K562 (cell line): ENCODE measurements at regions not wholly inside any gene's neighbourhood (a gene's known extent, or its start where the extent isn't known, plus 50 kb on each side); places are given as distances from the start of the nearest gene placed in this dataset.
A peak's percentile ranks its signal among the peaks of the same experiment; 100 is the strongest.
"Not testable (repeated sequence)": the region's sequence is repeated elsewhere in the genome, so short reads cannot be mapped to it uniquely, and the experiment has no call there.

Source experiments
- ATAC-seq: fragments of 200-7000 bp; cut with Tn5 transposase; 3 replicates; pipeline ENCODE4 v1.9.1; 2020; ENCODE audit warnings: moderate library complexity
- BruUV-seq: library from RNA; stranded (reverse); fragments of 400-500 nt; replicated peaks from 2 replicates; lab custom pipeline; 2021; lab: Mats Ljungman, UMichigan
- CTCF ChIA-PET: fragments of 300-600 bp; formaldehyde crosslinking; extraction: SDS; loops from one replicate; lab custom pipeline; 2021; ENCODE audit warnings: low intra/inter-chr PET ratio; lab: Yijun Ruan, JAX
- POLR2A ChIA-PET: fragments of 300-600, 350-650 bp; sonication (Branson Sonifier 250); formaldehyde crosslinking; extraction: SDS; loops from one replicate; lab custom pipeline; 2021; ENCODE audit warnings: antibody characterized with exemption, inconsistent platforms; lab: Yijun Ruan, JAX
- DNase-seq, 4 experiments: peaks; one replicate each; pipeline versions ENCODE4 v3.0.0 to v3.0.0-alpha.2; 2011 to 2018; ENCODE audit warnings: low spot score in 3 of 4, mixed read lengths in 3 of 4; ENCODE audit errors: extremely low read depth in 1 of 4
- FAIRE-seq: peaks from 2 replicates; lab custom pipeline; 2011; peaks lifted over from hg19 to GRCh38; lab: Jason Lieb, UNC
- H2AFZ ChIP-seq: 2 replicates; pipeline ENCODE4 v1.6.0; 2011; ENCODE audit warnings: low read depth, low read length, control low read depth, inconsistent platforms
- H3K27ac ChIP-seq: fragments of 200-600 bp; 3 replicates; pipeline ENCODE4 v1.8.0; 2011; ENCODE audit warnings: low read depth, mild to moderate bottlenecking, control low read depth, inconsistent platforms, low read length, moderate library complexity, mixed read lengths; ENCODE audit errors: extremely low read depth
- H3K27me3 ChIP-seq, 2 experiments: fragments of 300-600 bp in 1 of 2; 2 replicates in 1 of 2; 3 replicates in 1 of 2; pipeline versions ENCODE4 v1.6.0 to v1.8.0; 2011; ENCODE audit warnings: inconsistent platforms in 2 of 2, low read length in 2 of 2, mild to moderate bottlenecking in 1 of 2, mixed read lengths in 1 of 2, moderate library complexity in 1 of 2; ENCODE audit not compliant: control insufficient read depth in 2 of 2, insufficient read depth in 2 of 2
- H3K36me3 ChIP-seq: fragments of 300-600 bp; 3 replicates; pipeline ENCODE4 v1.8.0; 2011; ENCODE audit warnings: mild to moderate bottlenecking, low read length, inconsistent platforms; ENCODE audit not compliant: control insufficient read depth, insufficient read depth
- H3K4me1 ChIP-seq, 2 experiments: fragments of 200-600 bp in 1 of 2; replicated peaks in 1 of 2; 2 replicates in 1 of 2; 3 replicates in 1 of 2; pipeline versions ENCODE4 v1.5.1 to v1.8.0; 2011; ENCODE audit warnings: inconsistent platforms in 2 of 2, low read length in 2 of 2, mild to moderate bottlenecking in 1 of 2, mixed read lengths in 1 of 2, moderate library complexity in 1 of 2; ENCODE audit not compliant: control insufficient read depth in 2 of 2, insufficient read depth in 2 of 2
- H3K4me2 ChIP-seq: 2 replicates; pipeline ENCODE4 v1.6.1; 2011; ENCODE audit warnings: low read length, control low read depth, inconsistent platforms, mixed read lengths; ENCODE audit not compliant: insufficient read depth
- H3K4me3 ChIP-seq: fragments of 200-600 bp; sonication (generic), shearing (Covaris generic); 2 replicates; pipeline ENCODE4 v1.5.1; 2016; ENCODE audit warnings: control low read depth, inconsistent platforms
- H3K79me2 ChIP-seq: fragments of 200-600 bp; 3 replicates; pipeline ENCODE4 v1.8.0; 2011; ENCODE audit warnings: low read length, inconsistent platforms; ENCODE audit not compliant: control insufficient read depth, insufficient read depth
- H3K9ac ChIP-seq, 2 experiments: 2 replicates each; pipeline versions ENCODE4 v1.6.0 to v1.6.1; 2011; ENCODE audit warnings: low read depth in 2 of 2, low read length in 2 of 2, control low read depth in 1 of 2, inconsistent platforms in 1 of 2, mild to moderate bottlenecking in 1 of 2, mixed read lengths in 1 of 2; ENCODE audit not compliant: insufficient read depth in 1 of 2
- H3K9me1 ChIP-seq: one replicate; pipeline ENCODE4 v1.6.0; 2011; ENCODE audit warnings: inconsistent platforms, mild to moderate bottlenecking, low read length, moderate library complexity; ENCODE audit not compliant: control insufficient read depth, insufficient read depth
- H3K9me3 ChIP-seq: replicated peaks from 2 replicates; pipeline ENCODE4 v1.5.1; 2011; ENCODE audit warnings: low read depth, low read length, inconsistent platforms; ENCODE audit not compliant: control insufficient read depth, insufficient read depth
- H4K20me1 ChIP-seq: replicated peaks from 2 replicates; pipeline ENCODE4 v1.6.1; 2011; ENCODE audit warnings: low read length, inconsistent platforms, mixed read lengths; ENCODE audit not compliant: control insufficient read depth, insufficient read depth
- KDM1A ChIP-seq, 2 experiments: fragments of 450-650 bp; IDR thresholded peaks; 2 replicates each; pipeline ENCODE4 v1.6.1; 2016; ENCODE audit warnings: mild to moderate bottlenecking in 2 of 2
- ZNF146 ChIP-seq: IDR thresholded peaks from one replicate; pipeline ENCODE4 v1.6.1; 2018; ENCODE audit warnings: missing compliant biosample characterization; ENCODE audit not compliant: unreplicated experiment
- WGBS: fragments of 100-300 bp; shearing (Covaris generic); methylation state at CpG from one replicate; pipeline ENCODE4 v1.1.6; 2016; ENCODE audit warnings: low coverage, mixed read lengths; ENCODE audit not compliant: insufficient coverage; ENCODE audit errors: missing lambda C conversion rate; 5-methylcytosine and 5-hydroxymethylcytosine counted together
- in situ Hi-C: fragments of 300-500 bp; cut with MboI; formaldehyde crosslinking; loops from 4 replicates; pipeline ENCODE4 v1.15.0; 2018; ENCODE audit warnings: inconsistent platforms, mixed read lengths
- intact Hi-C: fragments of 100-400 bp; cut with micrococcal nuclease; formaldehyde crosslinking; loops from 2 replicates; pipeline ENCODE4 v1.14.2; 2022
- TF ChIP-seq, protein P1 (sequence below), 2 experiments: IDR thresholded peaks; 2 replicates each; pipeline ENCODE4 v1.6.1; 2012; ENCODE audit warnings: improper control_type of control experiment in 2 of 2, low read depth in 2 of 2, low read length in 2 of 2, borderline replicate concordance in 1 of 2

DNA sequence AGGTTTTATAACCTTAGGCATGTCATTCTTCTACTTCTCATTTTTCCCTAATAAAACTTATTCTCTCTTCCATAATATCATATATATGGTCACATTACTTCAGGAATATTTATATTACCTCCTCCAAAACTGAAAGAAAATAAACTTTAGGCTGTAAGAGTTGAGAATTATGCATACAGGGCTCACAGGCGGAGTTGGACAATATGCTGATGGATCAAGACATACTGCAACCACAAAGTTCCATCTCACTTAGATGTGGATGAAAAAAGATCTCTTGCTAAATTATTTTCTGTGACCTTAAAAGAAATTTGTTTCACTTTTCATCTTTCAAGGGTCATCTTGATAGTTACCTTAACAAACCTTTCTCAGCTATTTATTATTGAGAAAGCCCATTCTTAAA, 152.6 kb upstream of the PDE4B start (continued):
- TF ChIP-seq, protein P1, sequence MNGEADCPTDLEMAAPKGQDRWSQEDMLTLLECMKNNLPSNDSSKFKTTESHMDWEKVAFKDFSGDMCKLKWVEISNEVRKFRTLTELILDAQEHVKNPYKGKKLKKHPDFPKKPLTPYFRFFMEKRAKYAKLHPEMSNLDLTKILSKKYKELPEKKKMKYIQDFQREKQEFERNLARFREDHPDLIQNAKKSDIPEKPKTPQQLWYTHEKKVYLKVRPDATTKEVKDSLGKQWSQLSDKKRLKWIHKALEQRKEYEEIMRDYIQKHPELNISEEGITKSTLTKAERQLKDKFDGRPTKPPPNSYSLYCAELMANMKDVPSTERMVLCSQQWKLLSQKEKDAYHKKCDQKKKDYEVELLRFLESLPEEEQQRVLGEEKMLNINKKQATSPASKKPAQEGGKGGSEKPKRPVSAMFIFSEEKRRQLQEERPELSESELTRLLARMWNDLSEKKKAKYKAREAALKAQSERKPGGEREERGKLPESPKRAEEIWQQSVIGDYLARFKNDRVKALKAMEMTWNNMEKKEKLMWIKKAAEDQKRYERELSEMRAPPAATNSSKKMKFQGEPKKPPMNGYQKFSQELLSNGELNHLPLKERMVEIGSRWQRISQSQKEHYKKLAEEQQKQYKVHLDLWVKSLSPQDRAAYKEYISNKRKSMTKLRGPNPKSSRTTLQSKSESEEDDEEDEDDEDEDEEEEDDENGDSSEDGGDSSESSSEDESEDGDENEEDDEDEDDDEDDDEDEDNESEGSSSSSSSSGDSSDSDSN (IDR thresholded peaks at IDR 0.05; ENCODE audit: borderline replicate concordance in 1 of 2, low read depth in 2 of 2, low read length in 2 of 2): no peak

GRCh38 chr1:65649185-65649584, 143.5 kb upstream of the PDE4B start:
- POLR2A ChIA-PET, BruUV-seq, H3K9me3 ChIP-seq, H4K20me1 ChIP-seq, H3K4me1 ChIP-seq, H3K27me3 ChIP-seq, H3K4me3 ChIP-seq, in situ Hi-C loops, intact Hi-C loops, H3K9me1 ChIP-seq, H3K9ac ChIP-seq, CTCF ChIA-PET, H3K36me3 ChIP-seq: not testable (repeated sequence)
- WGBS: 50% methylated on average over 1 of the region's 1 CpG
- peak; percentile 68 for TF ChIP-seq ZNF146 (CRISPR knock-in tag)
- 0 out of 4 replicates have a peak, but pooled peaks of 1 of the 2 experiments have one; percentile 13 for TF ChIP-seq KDM1A (IDR thresholded peaks at IDR 0.05)
- TF ChIP-seq, all 486 proteins: peak for 2; not testable (repeated sequence) for 484
- ATAC-seq, H3K79me2 ChIP-seq, H2AFZ ChIP-seq, H3K27ac ChIP-seq, FAIRE-seq, DNase-seq, H3K4me2 ChIP-seq: not testable (repeated sequence)
